ENCODE measurements at regions not wholly inside any gene's neighbourhood (a gene's known extent, or its start where the extent isn't known, plus 50 kb on each side); places are given as distances from the start of the nearest gene placed in this dataset.

DNA sequence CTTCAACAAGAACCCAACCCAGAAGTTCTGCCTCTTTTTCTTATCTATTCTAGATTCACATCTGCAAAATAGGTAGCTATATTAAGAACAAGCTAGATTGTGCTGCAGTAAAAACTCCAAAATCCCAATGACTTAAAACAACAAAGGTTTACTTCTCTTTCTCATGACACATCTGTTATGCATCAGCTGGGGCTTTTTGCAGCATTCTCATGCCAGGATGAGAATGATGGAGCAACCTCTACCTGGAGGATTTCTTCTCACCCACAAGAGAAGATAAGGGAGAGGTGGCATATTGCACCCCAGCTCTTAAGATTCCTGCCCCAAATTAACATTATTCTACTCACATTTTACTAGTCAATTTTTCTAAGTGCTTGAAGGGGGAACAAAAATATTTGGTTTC is 152.3 kb upstream of the SPAG17 start:
- TF ChIP-seq, protein P1, sequence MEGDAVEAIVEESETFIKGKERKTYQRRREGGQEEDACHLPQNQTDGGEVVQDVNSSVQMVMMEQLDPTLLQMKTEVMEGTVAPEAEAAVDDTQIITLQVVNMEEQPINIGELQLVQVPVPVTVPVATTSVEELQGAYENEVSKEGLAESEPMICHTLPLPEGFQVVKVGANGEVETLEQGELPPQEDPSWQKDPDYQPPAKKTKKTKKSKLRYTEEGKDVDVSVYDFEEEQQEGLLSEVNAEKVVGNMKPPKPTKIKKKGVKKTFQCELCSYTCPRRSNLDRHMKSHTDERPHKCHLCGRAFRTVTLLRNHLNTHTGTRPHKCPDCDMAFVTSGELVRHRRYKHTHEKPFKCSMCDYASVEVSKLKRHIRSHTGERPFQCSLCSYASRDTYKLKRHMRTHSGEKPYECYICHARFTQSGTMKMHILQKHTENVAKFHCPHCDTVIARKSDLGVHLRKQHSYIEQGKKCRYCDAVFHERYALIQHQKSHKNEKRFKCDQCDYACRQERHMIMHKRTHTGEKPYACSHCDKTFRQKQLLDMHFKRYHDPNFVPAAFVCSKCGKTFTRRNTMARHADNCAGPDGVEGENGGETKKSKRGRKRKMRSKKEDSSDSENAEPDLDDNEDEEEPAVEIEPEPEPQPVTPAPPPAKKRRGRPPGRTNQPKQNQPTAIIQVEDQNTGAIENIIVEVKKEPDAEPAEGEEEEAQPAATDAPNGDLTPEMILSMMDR (IDR thresholded peaks at IDR 0.05), result no peak
- TF ChIP-seq POLR2A (IDR thresholded peaks at IDR 0.05), result no peak
